SH-SY5Y (cell line): ENCODE measurements at regions not wholly inside any gene's neighbourhood (a gene's known extent, or its start where the extent isn't known, plus 50 kb on each side); places are given as distances from the start of the nearest gene placed in this dataset.

ENCODE experiments used
- GATA2 ChIP-seq: IDR thresholded peaks from 2 replicates; pipeline ENCODE4 v1.6.1; 2011; ENCODE audit warnings: mild to moderate bottlenecking, low read depth, low read length
- GATA3 ChIP-seq: IDR thresholded peaks from 2 replicates; pipeline ENCODE4 v1.6.1; 2011; ENCODE audit warnings: low read depth, mild to moderate bottlenecking, low read length, moderate library complexity

DNA sequence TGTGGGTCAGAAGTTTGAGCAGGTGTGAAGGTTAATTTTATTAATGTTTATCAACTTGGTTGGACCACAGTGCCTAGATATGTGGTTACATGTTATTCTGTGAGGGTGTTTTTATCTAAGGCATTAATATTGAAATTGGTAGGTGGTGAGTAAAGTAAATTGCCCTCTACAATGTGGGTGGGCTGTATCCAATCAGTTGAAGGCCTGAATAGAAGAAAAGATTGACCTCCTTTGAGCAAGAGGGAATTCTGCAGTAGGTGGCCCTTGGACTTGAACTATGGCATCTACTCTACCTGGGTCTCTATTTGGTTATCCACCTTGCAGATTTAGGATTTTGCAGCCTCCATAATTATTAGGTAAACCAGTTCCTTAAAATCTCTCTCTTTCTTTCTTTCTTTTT is 356.8 kb upstream of the EEF2KMT start:
- no peak for TF ChIP-seq GATA2
- TF ChIP-seq GATA3, result no peak
